Kidney epithelial cell (primary cell): ENCODE measurements at regions not wholly inside any gene's neighbourhood (a gene's known extent, or its start where the extent isn't known, plus 50 kb on each side); places are given as distances from the start of the nearest gene placed in this dataset.

Experiments used
- DNase-seq: peaks from one replicate; pipeline ENCODE4 v3.0.0-alpha.2; 2010; ENCODE audit warnings: low read depth
- H3K27me3 ChIP-seq: 2 replicates; pipeline ENCODE4 v1.6.0; 2011; ENCODE audit warnings: low read length; ENCODE audit not compliant: control insufficient read depth, insufficient read depth
- H3K36me3 ChIP-seq: 2 replicates; pipeline ENCODE4 v1.5.1; 2011; ENCODE audit warnings: low read length; ENCODE audit not compliant: control insufficient read depth, insufficient read depth
- H3K4me3 ChIP-seq: 2 replicates; pipeline ENCODE4 v1.5.1; 2011; ENCODE audit warnings: low read depth, mild to moderate bottlenecking, control low read depth, low read length
- TF ChIP-seq, protein P1 (sequence below): IDR thresholded peaks from 2 replicates; pipeline ENCODE4 v1.5.1; 2011; ENCODE audit warnings: mild to moderate bottlenecking, moderate library complexity, low read length, control low read depth, inconsistent platforms; ENCODE audit not compliant: insufficient read depth, poor library complexity, severe bottlenecking

- Histone ChIP-seq H3K4me3 (no peak overlapping the region), H3K27me3 (peaks cover 2% of the 10 kb centered on the region), H3K36me3 (no peaks in the 10 kb centered on the region)
- TF ChIP-seq, protein P1, sequence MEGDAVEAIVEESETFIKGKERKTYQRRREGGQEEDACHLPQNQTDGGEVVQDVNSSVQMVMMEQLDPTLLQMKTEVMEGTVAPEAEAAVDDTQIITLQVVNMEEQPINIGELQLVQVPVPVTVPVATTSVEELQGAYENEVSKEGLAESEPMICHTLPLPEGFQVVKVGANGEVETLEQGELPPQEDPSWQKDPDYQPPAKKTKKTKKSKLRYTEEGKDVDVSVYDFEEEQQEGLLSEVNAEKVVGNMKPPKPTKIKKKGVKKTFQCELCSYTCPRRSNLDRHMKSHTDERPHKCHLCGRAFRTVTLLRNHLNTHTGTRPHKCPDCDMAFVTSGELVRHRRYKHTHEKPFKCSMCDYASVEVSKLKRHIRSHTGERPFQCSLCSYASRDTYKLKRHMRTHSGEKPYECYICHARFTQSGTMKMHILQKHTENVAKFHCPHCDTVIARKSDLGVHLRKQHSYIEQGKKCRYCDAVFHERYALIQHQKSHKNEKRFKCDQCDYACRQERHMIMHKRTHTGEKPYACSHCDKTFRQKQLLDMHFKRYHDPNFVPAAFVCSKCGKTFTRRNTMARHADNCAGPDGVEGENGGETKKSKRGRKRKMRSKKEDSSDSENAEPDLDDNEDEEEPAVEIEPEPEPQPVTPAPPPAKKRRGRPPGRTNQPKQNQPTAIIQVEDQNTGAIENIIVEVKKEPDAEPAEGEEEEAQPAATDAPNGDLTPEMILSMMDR: no peak
- no peak for DNase-seq
These were observed 229.0 kb downstream of the TLE3 start for GRCh38 chr15:69868756-69869155.

- H3K4me3 ChIP-seq: no peak overlapping the region
- H3K36me3 ChIP-seq: no peaks in the 10 kb centered on the region
- TF ChIP-seq, protein P1: no peak
- peaks cover 2% of the 10 kb centered on the region for H3K27me3 ChIP-seq
- DNase-seq: no peak
These were observed 228.4 kb downstream of the TLE3 start for GRCh38 chr15:69869291-69869690.

DNA sequence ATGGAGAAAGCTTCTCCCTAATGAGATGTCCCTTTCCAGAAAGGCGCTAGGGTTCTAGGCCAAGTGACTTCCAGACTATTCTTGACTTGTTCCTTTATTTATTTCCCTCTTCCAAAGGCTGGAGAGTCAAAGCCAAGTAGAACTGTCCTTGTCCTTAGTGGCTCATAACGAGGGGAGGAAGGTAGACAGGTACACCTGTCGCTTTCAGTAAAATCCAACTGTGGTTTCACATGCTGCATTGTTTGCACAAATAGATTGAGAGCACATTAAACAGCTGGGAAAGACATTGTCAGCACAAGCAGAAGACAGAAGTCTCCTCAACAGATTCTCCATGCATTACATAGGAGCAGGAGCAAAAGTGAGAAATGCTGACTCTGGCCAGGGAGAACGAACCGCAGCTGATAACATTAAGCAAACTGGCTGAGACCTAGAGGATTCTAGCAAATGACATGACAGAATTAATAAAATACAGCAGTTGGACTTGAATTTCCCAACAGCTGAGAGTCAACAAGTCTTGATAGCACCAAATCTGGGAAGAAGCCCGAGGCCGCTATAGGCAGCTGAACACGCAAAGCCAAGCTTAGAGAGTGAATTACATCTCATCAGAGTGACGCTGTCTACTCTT, 227.7 kb downstream of the TLE3 start:
- TF ChIP-seq, protein P1: no peak
- no peak overlapping the region for H3K4me3 ChIP-seq

GRCh38 chr15:69871511-69872134, 226.1 kb downstream of the TLE3 start:
- Histone ChIP-seq H3K4me3 (no peak overlapping the region), H3K36me3 (no peaks in the 10 kb centered on the region), H3K27me3 (peaks cover 7% of the 10 kb centered on the region)
- no peak for DNase-seq
- TF ChIP-seq, protein P1: no peak

More for the DNA sequence above, 227.7 kb downstream of the TLE3 start:
- no peaks in the 10 kb centered on the region for H3K36me3 ChIP-seq
- no peak for DNase-seq
- H3K27me3 ChIP-seq: peaks cover 2% of the 10 kb centered on the region

GRCh38 chr15:69873807-69874206, 223.9 kb downstream of the TLE3 start:
- H3K36me3 ChIP-seq: no peaks in the 10 kb centered on the region
- no peak for DNase-seq
- peaks cover 11% of the 10 kb centered on the region for H3K27me3 ChIP-seq
- TF ChIP-seq, protein P1: no peak
- no peak overlapping the region for H3K4me3 ChIP-seq

DNA sequence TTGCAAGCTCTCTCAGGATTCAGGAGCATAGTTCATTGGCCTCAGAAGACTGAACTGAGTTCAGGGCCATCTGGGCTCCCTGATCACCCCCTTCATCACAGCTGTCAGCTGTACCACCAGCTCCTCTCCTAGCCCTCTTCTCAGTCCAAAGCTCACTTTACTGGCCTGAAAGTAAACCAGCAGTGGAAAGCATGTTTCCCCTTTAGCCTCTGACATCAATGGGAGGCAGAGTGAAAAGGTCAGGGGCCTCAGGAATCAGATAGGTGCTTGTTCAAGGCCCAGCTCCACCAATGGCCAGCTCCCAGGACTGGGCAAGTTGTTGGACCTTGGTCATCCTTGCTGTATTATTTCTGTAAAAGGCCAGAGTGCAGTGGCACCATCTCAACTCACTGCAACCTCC, 223.4 kb downstream of the TLE3 start:
- DNase-seq: no peak
- H3K36me3 ChIP-seq: no peaks in the 10 kb centered on the region
- TF ChIP-seq, protein P1: no peak
- H3K4me3 ChIP-seq: no peak overlapping the region
- H3K27me3 ChIP-seq: peaks cover 12% of the 10 kb centered on the region
